A549 (cell line): ENCODE measurements at regions not wholly inside any gene's neighbourhood (a gene's known extent, or its start where the extent isn't known, plus 50 kb on each side); places are given as distances from the start of the nearest gene placed in this dataset.

Experiments used
- ATAC-seq, 2 experiments: fragments of 200-7000 bp in 1 of 2; fragments of >200 bp in 1 of 2; cut with Nextera tagmentation in 1 of 2; cut with Tn5 transposase in 1 of 2; 3 replicates each; pipeline versions ENCODE4 v1.8.0 to v1.9.1; 2018 to 2020; ENCODE audit warnings: mild to moderate bottlenecking in 1 of 2, moderate library complexity in 1 of 2
- CTCF ChIA-PET: fragments of 300-600 bp; sonication (Branson Sonifier 250); formaldehyde crosslinking; extraction: SDS; loops from one replicate; lab custom pipeline; 2021; ENCODE audit warnings: antibody characterized with exemption, inconsistent platforms; lab: Yijun Ruan, JAX
- POLR2A ChIA-PET: fragments of 350-600 bp; formaldehyde crosslinking; extraction: SDS; loops from one replicate; lab custom pipeline; 2021; ENCODE audit warnings: antibody characterized with exemption, inconsistent platforms; lab: Yijun Ruan, JAX
- DNase-seq, 2 experiments: peaks; one replicate each; pipeline versions ENCODE4 v3.0.0 to v3.0.0-alpha.2; 2011 to 2016; ENCODE audit warnings: low read depth in 1 of 2, low spot score in 1 of 2
- FAIRE-seq: peaks from 2 replicates; lab custom pipeline; 2011; peaks lifted over from hg19 to GRCh38; lab: Jason Lieb, UNC
- H3K27ac ChIP-seq, 2 experiments: fragments of >200 bp; sonication (Bioruptor Twin); formaldehyde crosslinking; 3 replicates each; pipeline ENCODE4 v1.5.1; 2016 to 2017
- H3K4me1 ChIP-seq: fragments of >200 bp; sonication (Bioruptor Twin); formaldehyde crosslinking; 3 replicates; pipeline ENCODE4 v1.6.1; 2016
- H3K4me2 ChIP-seq: fragments of >200 bp; sonication (Bioruptor Twin); formaldehyde crosslinking; 3 replicates; pipeline ENCODE4 v1.6.1; 2016
- H3K4me3 ChIP-seq: fragments of >200 bp; sonication (Bioruptor Twin); formaldehyde crosslinking; 3 replicates; pipeline ENCODE4 v1.5.1; 2016
- H3K9me3 ChIP-seq: fragments of >200 bp; sonication (Bioruptor Twin); formaldehyde crosslinking; 3 replicates; pipeline ENCODE4 v1.6.1; 2016
- CEBPB ChIP-seq, 2 experiments: fragments of >200 bp in 1 of 2; sonication (Bioruptor Twin) in 1 of 2; formaldehyde crosslinking in 1 of 2; IDR thresholded peaks; 2 replicates each; pipeline ENCODE4 v1.6.1; 2012 to 2016
- CHD2 ChIP-seq: fragments of 150-350 bp; IDR thresholded peaks from 2 replicates; pipeline ENCODE4 v1.6.1; 2014; ENCODE audit warnings: low read length; ENCODE audit not compliant: partially characterized antibody
- EHMT2 ChIP-seq: fragments of 200-600 bp; sonication (generic); IDR thresholded peaks from 2 replicates; pipeline ENCODE4 v1.6.1; 2016; ENCODE audit warnings: antibody characterized with exemption, low read depth, mild to moderate bottlenecking, moderate library complexity
- FOSL2 ChIP-seq, 2 experiments: fragments of 450-650 bp in 1 of 2; fragments of >200 bp in 1 of 2; sonication (Bioruptor Twin) in 1 of 2; formaldehyde crosslinking; IDR thresholded peaks; 2 replicates each; pipeline versions ENCODE4 v1.5.0 to v1.6.1; 2016 to 2020; ENCODE audit warnings: mild to moderate bottlenecking in 1 of 2, moderate library complexity in 1 of 2
- HDAC2 ChIP-seq: fragments of 200-600 bp; sonication (generic); IDR thresholded peaks from 2 replicates; pipeline ENCODE4 v1.6.1; 2016
- HEYL ChIP-seq: fragments of 250-450 bp; sonication (Bioruptor Pico); IDR thresholded peaks from 2 replicates; pipeline ENCODE4 v1.8.0; 2021; ENCODE audit warnings: mild to moderate bottlenecking, moderate library complexity
- KDM1A ChIP-seq: fragments of 200-600 bp; sonication (generic); IDR thresholded peaks from 2 replicates; pipeline ENCODE4 v1.6.1; 2016; ENCODE audit warnings: low read depth, mild to moderate bottlenecking
- PHF8 ChIP-seq: fragments of 200-600 bp; sonication (generic); IDR thresholded peaks from 2 replicates; pipeline ENCODE4 v1.6.1; 2016; ENCODE audit warnings: low read depth, mild to moderate bottlenecking, antibody characterized with exemption, moderate library complexity, borderline replicate concordance
- POLR2AphosphoS2 ChIP-seq: conservative IDR thresholded peaks from 2 replicates; pipeline ENCODE4 v1.6.1; 2012; ENCODE audit warnings: low read length, improper control_type of control experiment, inconsistent platforms
- ZSCAN20 ChIP-seq: fragments of 250-450 bp; sonication (Bioruptor Pico); IDR thresholded peaks from 2 replicates; pipeline ENCODE4 v1.8.0; 2022; ENCODE audit warnings: mild to moderate bottlenecking, moderate library complexity
- WGBS: methylation state at CpG from one replicate; pipeline ENCODE4 v1.1.6; 2017; ENCODE audit errors: missing lambda C conversion rate; 5-methylcytosine and 5-hydroxymethylcytosine counted together
- TF ChIP-seq, protein P1 (sequence below): fragments of >200 bp; sonication (Bioruptor Twin); formaldehyde crosslinking; IDR thresholded peaks from 3 replicates; pipeline ENCODE4 v1.6.1; 2016
- TF ChIP-seq, protein P2 (sequence below): fragments of 200-600 bp; sonication (generic); IDR thresholded peaks from 2 replicates; pipeline ENCODE4 v1.6.1; 2016; ENCODE audit warnings: antibody characterized with exemption, mild to moderate bottlenecking, moderate library complexity
- TF ChIP-seq, protein P3 (sequence below): IDR thresholded peaks from 2 replicates; pipeline ENCODE4 v1.6.1; 2012
- TF ChIP-seq, protein P4 (sequence below): fragments of 250-450 bp; sonication (Bioruptor Pico); IDR thresholded peaks from 2 replicates; pipeline ENCODE4 v1.5.0; 2021; ENCODE audit warnings: mild to moderate bottlenecking, moderate library complexity, borderline replicate concordance

DNA sequence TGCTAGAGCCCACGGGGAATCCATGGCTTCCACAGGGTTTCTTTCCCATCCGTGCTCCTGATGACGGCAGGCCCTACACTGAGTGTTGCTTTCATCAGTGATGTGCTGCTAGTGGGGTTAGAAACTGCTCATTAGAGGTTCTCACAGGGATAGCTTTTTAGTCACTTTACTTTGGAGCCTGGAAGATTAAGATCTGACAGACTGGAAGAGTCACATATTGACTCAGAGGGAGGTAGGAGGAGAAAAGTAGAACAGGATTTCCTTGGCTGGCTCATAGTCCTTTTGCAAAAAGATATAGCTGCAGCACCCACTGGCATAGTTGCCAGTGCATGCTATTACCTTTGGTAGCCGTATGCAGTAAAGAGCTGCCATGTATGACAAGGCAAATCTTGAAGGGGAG is 890.3 kb downstream of the C6orf118 start (continued):
- TF ChIP-seq PHF8, result no peak

DNA sequence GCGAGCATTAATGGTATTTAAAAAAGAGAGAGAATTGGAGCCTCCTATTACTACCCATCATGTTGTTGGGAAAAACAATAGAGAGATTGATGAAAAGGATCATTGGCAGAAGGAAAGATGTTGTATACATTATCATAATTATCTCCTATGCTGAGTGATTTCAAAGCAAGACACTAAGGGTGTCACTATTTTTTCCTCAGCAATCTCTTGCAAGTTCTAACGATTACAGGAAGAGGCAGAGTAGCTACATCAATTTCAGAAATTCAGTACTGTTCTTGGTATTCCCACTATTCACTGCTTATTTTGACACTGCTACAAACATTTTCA is 891.2 kb downstream of the C6orf118 start:
- WGBS, result 0% methylated on average over 2 of the region's 2 CpGs
- DNase-seq, result no peak
- Histone ChIP-seq H3K9me3 (no peaks in the 10 kb centered on the region), H3K4me2 (no peak overlapping the region), H3K4me3 (no peak overlapping the region), H3K27ac (no peak overlapping the region), H3K4me1 (no peaks in the 10 kb centered on the region)
- TF ChIP-seq ZSCAN20 (CRISPR knock-in tag) (no peak), FOSL2 (IDR thresholded peaks at IDR 0.05) (no peak), FOSL2 (CRISPR knock-in tag; IDR thresholded peaks at IDR 0.05) (no peak)
- TF ChIP-seq, protein P1, sequence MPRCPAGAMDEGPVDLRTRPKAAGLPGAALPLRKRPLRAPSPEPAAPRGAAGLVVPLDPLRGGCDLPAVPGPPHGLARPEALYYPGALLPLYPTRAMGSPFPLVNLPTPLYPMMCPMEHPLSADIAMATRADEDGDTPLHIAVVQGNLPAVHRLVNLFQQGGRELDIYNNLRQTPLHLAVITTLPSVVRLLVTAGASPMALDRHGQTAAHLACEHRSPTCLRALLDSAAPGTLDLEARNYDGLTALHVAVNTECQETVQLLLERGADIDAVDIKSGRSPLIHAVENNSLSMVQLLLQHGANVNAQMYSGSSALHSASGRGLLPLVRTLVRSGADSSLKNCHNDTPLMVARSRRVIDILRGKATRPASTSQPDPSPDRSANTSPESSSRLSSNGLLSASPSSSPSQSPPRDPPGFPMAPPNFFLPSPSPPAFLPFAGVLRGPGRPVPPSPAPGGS, result no peak
- POLR2A ChIA-PET, result no interaction called here
- CTCF ChIA-PET, result no interaction called here
- no peak for ATAC-seq
- no peak for FAIRE-seq

DNA sequence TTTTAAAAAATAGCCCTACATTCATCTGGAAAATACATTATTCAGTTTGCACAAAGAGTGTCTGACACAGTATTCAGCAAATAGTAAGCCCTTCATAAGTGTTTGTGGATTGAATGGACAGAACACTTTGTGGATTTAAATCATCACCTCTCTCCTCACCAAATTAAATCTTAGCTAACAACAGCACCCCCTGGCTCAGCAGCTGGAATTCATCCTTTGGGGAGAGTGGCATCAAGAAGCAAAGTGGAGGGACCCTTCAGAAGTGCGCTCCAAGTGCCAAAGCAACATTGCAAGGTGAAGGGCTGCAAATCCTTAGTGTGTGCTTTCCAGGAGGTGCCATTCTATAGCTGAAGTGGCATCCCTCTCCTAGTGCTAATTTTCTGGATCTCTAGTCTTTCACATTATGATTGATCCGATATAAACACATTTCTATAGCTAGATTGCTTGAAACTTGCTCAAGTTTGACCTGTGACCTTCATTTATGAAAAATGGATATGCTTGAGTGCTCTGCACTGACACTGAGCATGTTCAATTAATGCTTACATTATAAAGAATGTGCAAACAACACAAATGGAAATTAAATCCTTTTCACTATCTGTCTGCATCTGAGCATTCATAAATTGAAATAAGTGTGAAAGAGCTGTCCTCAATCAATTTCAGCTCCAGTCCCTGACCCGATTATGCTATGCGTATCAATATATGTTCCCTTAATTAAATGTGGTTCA is 891.7 kb downstream of the C6orf118 start:
- Histone ChIP-seq H3K27ac (no peak overlapping the region), H3K4me1 (no peaks in the 10 kb centered on the region), H3K4me2 (no peak overlapping the region), H3K4me3 (no peak overlapping the region), H3K9me3 (no peaks in the 10 kb centered on the region)
- ATAC-seq (no peak), DNase-seq (no peak), FAIRE-seq (no peak)
- no peak for TF ChIP-seq HEYL (CRISPR knock-in tag)
- CTCF ChIA-PET, result no interaction called here
- 31% methylated on average over 4 of the region's 4 CpGs for WGBS
- POLR2A ChIA-PET, result no interaction called here

DNA sequence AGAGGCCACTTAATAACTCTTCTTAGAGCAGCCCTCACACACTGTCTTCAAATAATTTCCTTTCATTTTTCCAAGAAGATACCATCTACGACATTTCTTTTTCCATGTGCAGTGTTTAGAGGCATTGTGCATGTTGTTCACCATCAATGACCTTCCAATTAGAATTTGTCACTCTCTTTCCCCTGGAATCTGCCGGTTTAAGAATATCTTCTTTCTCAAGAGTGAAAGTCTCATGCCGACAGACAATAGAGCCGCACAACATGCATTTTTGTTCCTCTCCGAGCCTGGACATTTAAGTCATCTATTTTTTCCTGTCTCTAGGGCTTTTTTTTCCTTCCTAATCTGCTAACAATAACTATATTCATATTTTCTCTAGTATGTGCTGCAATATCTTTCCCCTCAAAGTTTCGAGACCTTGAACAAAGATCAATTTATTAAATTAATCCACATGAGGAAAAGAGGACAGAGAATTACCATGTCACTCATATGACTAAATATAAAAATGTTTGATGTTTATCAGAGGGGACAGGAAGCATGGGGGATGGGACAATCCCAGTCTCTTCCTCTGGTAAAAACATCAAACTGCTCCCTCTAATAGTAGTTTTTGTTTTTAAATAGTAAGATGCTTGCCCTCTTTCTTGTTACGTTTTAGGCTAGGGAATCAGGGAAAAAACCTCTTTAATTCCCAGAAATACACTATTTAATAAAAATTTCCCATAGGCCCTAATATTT is 893.4 kb downstream of the C6orf118 start:
- Histone ChIP-seq H3K27ac (no peak overlapping the region), H3K9me3 (no peaks in the 10 kb centered on the region), H3K4me2 (no peak overlapping the region), H3K4me3 (no peak overlapping the region), H3K4me1 (no peaks in the 10 kb centered on the region)
- TF ChIP-seq, protein P2, sequence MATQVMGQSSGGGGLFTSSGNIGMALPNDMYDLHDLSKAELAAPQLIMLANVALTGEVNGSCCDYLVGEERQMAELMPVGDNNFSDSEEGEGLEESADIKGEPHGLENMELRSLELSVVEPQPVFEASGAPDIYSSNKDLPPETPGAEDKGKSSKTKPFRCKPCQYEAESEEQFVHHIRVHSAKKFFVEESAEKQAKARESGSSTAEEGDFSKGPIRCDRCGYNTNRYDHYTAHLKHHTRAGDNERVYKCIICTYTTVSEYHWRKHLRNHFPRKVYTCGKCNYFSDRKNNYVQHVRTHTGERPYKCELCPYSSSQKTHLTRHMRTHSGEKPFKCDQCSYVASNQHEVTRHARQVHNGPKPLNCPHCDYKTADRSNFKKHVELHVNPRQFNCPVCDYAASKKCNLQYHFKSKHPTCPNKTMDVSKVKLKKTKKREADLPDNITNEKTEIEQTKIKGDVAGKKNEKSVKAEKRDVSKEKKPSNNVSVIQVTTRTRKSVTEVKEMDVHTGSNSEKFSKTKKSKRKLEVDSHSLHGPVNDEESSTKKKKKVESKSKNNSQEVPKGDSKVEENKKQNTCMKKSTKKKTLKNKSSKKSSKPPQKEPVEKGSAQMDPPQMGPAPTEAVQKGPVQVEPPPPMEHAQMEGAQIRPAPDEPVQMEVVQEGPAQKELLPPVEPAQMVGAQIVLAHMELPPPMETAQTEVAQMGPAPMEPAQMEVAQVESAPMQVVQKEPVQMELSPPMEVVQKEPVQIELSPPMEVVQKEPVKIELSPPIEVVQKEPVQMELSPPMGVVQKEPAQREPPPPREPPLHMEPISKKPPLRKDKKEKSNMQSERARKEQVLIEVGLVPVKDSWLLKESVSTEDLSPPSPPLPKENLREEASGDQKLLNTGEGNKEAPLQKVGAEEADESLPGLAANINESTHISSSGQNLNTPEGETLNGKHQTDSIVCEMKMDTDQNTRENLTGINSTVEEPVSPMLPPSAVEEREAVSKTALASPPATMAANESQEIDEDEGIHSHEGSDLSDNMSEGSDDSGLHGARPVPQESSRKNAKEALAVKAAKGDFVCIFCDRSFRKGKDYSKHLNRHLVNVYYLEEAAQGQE, result no peak
- TF ChIP-seq, protein P3, sequence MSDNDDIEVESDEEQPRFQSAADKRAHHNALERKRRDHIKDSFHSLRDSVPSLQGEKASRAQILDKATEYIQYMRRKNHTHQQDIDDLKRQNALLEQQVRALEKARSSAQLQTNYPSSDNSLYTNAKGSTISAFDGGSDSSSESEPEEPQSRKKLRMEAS, result no peak
- no peak for TF ChIP-seq CEBPB (IDR thresholded peaks at IDR 0.05)
- POLR2A ChIA-PET, result no interaction called here
- ATAC-seq, result no peak
- no peak for DNase-seq
- CTCF ChIA-PET, result no interaction called here
- no peak for FAIRE-seq
- WGBS, result 18% methylated on average over 7 of the region's 7 CpGs

DNA sequence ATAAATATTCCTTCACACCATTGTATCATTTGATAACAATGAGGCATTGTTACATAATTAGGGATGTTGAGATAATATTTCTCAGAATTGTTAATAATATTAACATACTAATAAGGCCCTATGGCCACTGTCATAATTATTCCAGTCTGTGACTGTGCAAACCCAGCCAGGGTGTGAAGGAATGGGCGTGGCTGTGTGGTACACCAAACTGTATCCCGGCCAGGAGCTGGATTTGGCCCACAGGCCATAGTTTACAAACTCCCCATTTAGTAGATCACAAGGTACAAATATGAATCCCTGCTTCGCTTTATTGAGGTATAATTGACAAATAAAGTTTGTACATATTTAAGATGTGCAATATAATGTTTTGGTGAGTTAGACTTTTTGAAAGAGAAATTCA is 894.7 kb downstream of the C6orf118 start:
- no peak overlapping the region for H3K4me3 ChIP-seq
- no peak overlapping the region for H3K4me2 ChIP-seq
- H3K9me3 ChIP-seq, result no peaks in the 10 kb centered on the region
- WGBS, result 4% methylated on average over 3 of the region's 3 CpGs
- no peak for ATAC-seq
- no peaks in the 10 kb centered on the region for H3K4me1 ChIP-seq
- no peak overlapping the region for H3K27ac ChIP-seq
- POLR2A ChIA-PET, result no interaction called here
- CTCF ChIA-PET, result no interaction called here
- no peak for FAIRE-seq
- no peak for DNase-seq
- TF ChIP-seq, protein P2, result no peak
- TF ChIP-seq EHMT2, result no peak
- no peak for TF ChIP-seq CHD2
- TF ChIP-seq, protein P3, result no peak
- TF ChIP-seq POLR2AphosphoS2, result no peak
- no peak for TF ChIP-seq HDAC2
- TF ChIP-seq, protein P4, sequence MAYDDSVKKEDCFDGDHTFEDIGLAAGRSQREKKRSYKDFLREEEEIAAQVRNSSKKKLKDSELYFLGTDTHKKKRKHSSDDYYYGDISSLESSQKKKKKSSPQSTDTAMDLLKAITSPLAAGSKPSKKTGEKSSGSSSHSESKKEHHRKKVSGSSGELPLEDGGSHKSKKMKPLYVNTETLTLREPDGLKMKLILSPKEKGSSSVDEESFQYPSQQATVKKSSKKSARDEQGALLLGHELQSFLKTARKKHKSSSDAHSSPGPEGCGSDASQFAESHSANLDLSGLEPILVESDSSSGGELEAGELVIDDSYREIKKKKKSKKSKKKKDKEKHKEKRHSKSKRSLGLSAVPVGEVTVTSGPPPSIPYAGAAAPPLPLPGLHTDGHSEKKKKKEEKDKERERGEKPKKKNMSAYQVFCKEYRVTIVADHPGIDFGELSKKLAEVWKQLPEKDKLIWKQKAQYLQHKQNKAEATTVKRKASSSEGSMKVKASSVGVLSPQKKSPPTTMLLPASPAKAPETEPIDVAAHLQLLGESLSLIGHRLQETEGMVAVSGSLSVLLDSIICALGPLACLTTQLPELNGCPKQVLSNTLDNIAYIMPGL (CRISPR knock-in tag), result no peak
- TF ChIP-seq KDM1A, result no peak
